ENCODE measurements at regions not wholly inside any gene's neighbourhood (a gene's known extent, or its start where the extent isn't known, plus 50 kb on each side); places are given as distances from the start of the nearest gene placed in this dataset.

DNA sequence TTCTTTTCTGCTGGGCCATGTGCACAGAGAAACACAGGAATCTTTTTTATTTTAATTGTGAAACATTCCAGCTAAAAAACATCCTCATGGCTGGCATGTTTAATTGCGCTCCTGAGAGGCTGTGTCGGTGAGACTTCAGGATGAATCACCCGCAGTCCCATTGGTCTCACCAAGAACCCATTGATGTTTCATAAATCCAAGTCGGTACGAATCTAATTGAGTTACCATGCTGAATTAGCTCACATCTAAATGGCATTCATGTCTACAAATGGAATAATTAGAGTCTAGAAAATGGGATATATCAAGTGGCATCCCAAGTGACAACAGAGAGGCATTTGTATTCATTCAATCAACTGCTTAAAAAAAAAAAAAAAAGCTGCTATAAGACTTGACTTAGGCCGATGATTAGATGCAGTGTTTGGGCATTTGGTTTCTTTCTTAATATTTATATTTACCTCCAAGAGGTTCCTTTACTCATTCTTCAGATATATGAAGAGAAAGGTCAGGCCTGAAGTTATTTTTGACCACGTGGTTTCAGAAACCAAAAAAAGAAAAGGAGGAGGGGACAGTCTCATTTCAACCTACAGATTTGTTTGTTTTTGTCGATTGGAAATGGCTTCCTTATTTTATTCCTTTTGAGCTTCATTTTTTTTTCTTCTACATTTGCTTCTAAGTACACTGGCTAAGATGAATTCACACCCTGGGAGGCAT is 79.1 kb upstream of the FOXB1 start:
- DNase-seq = peak; percentile 68
- H3K27me3 ChIP-seq (replicated peaks; ENCODE audit: insufficient read depth, low read length) = no peaks in the 10 kb centered on the region

DNA sequence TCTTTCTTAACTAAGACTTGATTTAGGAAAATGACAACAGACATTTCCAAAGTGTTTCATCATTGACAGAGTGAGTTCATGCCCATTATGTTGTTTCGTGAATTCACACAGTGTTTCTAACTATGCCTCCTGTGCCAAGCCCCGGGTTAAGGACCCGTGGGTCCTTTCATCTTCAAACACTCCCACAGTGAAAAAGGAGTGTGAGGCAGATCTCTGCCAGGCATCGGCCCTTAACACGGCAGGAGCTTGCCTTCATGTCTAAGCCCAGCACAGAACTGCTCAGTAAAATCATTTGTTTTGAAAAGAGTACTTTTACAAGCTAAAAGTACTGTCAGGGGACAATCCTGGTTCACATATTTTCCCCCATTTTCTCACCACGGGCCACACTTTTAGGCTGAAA is 80.0 kb upstream of the FOXB1 start:
- DNase-seq = no peak
- no peaks in the 10 kb centered on the region for H3K9me2 ChIP-seq (replicated peaks; ENCODE audit: insufficient read depth, low read length)

More for the DNA sequence above, 79.1 kb upstream of the FOXB1 start:
- peaks cover 19% of the 10 kb centered on the region for H3K4me1 ChIP-seq (ENCODE audit: low read length)
- no peak overlapping the region for H3K27ac ChIP-seq (ENCODE audit: low read length)
- H3K9me3 ChIP-seq (replicated peaks; ENCODE audit: insufficient read depth, low read length) = no peaks in the 10 kb centered on the region
- H3F3A ChIP-seq (ENCODE audit: insufficient read depth, low read length) = no peaks in the 10 kb centered on the region; the same call in 1 of the 2 replicates
- H3K79me2 ChIP-seq (ENCODE audit: low read length) = no peaks in the 10 kb centered on the region
- no peaks in the 10 kb centered on the region for H3K9me2 ChIP-seq (replicated peaks; ENCODE audit: insufficient read depth, low read length)
- peak overlapping the region; percentile 58 for H3K4me2 ChIP-seq (ENCODE audit: low read depth, low read length)
- peak overlapping the region; percentile 42 for H2AFZ ChIP-seq (ENCODE audit: low read length)
- no peaks in the 10 kb centered on the region for H3K36me3 ChIP-seq (replicated peaks; ENCODE audit: insufficient read depth, low read length)
- H3K4me3 ChIP-seq (ENCODE audit: low read length) = no peak overlapping the region
- TF ChIP-seq, protein P1, sequence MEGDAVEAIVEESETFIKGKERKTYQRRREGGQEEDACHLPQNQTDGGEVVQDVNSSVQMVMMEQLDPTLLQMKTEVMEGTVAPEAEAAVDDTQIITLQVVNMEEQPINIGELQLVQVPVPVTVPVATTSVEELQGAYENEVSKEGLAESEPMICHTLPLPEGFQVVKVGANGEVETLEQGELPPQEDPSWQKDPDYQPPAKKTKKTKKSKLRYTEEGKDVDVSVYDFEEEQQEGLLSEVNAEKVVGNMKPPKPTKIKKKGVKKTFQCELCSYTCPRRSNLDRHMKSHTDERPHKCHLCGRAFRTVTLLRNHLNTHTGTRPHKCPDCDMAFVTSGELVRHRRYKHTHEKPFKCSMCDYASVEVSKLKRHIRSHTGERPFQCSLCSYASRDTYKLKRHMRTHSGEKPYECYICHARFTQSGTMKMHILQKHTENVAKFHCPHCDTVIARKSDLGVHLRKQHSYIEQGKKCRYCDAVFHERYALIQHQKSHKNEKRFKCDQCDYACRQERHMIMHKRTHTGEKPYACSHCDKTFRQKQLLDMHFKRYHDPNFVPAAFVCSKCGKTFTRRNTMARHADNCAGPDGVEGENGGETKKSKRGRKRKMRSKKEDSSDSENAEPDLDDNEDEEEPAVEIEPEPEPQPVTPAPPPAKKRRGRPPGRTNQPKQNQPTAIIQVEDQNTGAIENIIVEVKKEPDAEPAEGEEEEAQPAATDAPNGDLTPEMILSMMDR (IDR thresholded peaks at IDR 0.05; ENCODE audit: low read length) = no peak
- no peak for TF ChIP-seq EZH2phosphoT487 (IDR thresholded peaks at IDR 0.05; ENCODE audit: low read length)
- TF ChIP-seq EZH2 (optimal IDR thresholded peaks at IDR 0.05; ENCODE audit: low read depth, low read length) = no peak
- H3K9ac ChIP-seq (ENCODE audit: low read length) = no peak overlapping the region
- H4K20me1 ChIP-seq (ENCODE audit: insufficient read depth, low read length) = no peaks in the 10 kb centered on the region

DNA sequence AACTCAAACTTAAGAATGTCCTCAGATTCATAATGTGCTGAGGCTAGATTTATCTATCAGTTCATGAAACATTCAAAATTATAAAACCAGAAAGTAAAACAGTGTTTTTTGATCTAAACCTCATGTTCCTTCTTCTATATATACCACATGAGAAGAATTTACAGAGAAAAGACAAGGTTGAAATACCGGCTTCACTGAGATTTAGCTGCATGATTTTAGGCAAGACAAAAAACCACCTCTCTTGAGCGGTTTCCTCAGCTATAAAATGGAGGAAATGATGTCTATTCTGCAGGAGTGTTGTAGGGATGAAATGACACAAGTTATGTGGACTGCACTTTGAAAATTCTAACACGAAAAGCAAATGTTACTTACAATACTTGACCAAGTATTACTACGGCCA is 80.6 kb upstream of the FOXB1 start:
- H3K27ac ChIP-seq (ENCODE audit: low read length) = no peak overlapping the region
- no peak for DNase-seq
- H4K20me1 ChIP-seq (ENCODE audit: insufficient read depth, low read length) = no peaks in the 10 kb centered on the region
- H3K4me3 ChIP-seq (ENCODE audit: low read length) = no peak overlapping the region
- H3K27me3 ChIP-seq (replicated peaks; ENCODE audit: insufficient read depth, low read length) = no peaks in the 10 kb centered on the region
- peaks cover 24% of the 10 kb centered on the region for H3K4me1 ChIP-seq (ENCODE audit: low read length)
- H3K9me2 ChIP-seq (replicated peaks; ENCODE audit: insufficient read depth, low read length) = no peaks in the 10 kb centered on the region
- no peak overlapping the region for H3K9ac ChIP-seq (ENCODE audit: low read length)
- no peaks in the 10 kb centered on the region for H3K9me3 ChIP-seq (replicated peaks; ENCODE audit: insufficient read depth, low read length)
- TF ChIP-seq, protein P1 (IDR thresholded peaks at IDR 0.05; ENCODE audit: low read length) = no peak
- H3K4me2 ChIP-seq (ENCODE audit: low read depth, low read length) = no peak overlapping the region
- H3K79me2 ChIP-seq (ENCODE audit: low read length) = no peaks in the 10 kb centered on the region
- H2AFZ ChIP-seq (ENCODE audit: low read length) = no peak overlapping the region
- no peaks in the 10 kb centered on the region; the same call in 1 of the 2 replicates for H3F3A ChIP-seq (ENCODE audit: insufficient read depth, low read length)
- H3K36me3 ChIP-seq (replicated peaks; ENCODE audit: insufficient read depth, low read length) = no peaks in the 10 kb centered on the region

More for the DNA sequence above, 80.0 kb upstream of the FOXB1 start:
- Histone ChIP-seq H3K9me3 (replicated peaks; ENCODE audit: insufficient read depth, low read length) (no peaks in the 10 kb centered on the region), H2AFZ (ENCODE audit: low read length) (0 out of 2 replicates have a peak overlapping the region, but pooled peaks have one; percentile 4), H3K27ac (ENCODE audit: low read length) (no peak overlapping the region), H3K4me2 (ENCODE audit: low read depth, low read length) (no peak overlapping the region), H3K36me3 (replicated peaks; ENCODE audit: insufficient read depth, low read length) (no peaks in the 10 kb centered on the region), H3K4me1 (ENCODE audit: low read length) (peaks cover 22% of the 10 kb centered on the region), H3F3A (ENCODE audit: insufficient read depth, low read length) (no peaks in the 10 kb centered on the region; the same call in 1 of the 2 replicates), H3K79me2 (ENCODE audit: low read length) (no peaks in the 10 kb centered on the region), H4K20me1 (ENCODE audit: insufficient read depth, low read length) (no peaks in the 10 kb centered on the region), H3K4me3 (ENCODE audit: low read length) (no peak overlapping the region), H3K9ac (ENCODE audit: low read length) (no peak overlapping the region), H3K27me3 (replicated peaks; ENCODE audit: insufficient read depth, low read length) (no peaks in the 10 kb centered on the region)
- TF ChIP-seq, protein P1 (IDR thresholded peaks at IDR 0.05; ENCODE audit: low read length) = no peak
- TF ChIP-seq EZH2phosphoT487 (IDR thresholded peaks at IDR 0.05; ENCODE audit: low read length) (no peak), EZH2 (optimal IDR thresholded peaks at IDR 0.05; ENCODE audit: low read depth, low read length) (no peak)
